Dermis blood vessel endothelial cell (primary cell): ENCODE measurements at regions not wholly inside any gene's neighbourhood (a gene's known extent, or its start where the extent isn't known, plus 50 kb on each side); places are given as distances from the start of the nearest gene placed in this dataset.
"Not testable (repeated sequence)": the region's sequence is repeated elsewhere in the genome, so short reads cannot be mapped to it uniquely, and the experiment has no call there.

ENCODE experiments used
- DNase-seq: peaks from one replicate; pipeline ENCODE4 v3.0.0; 2010

- no peak for DNase-seq
Observed at GRCh38 chr2:59866436-59866835, 687.0 kb downstream of the BCL11A start.

- DNase-seq, result no peak
Observed at GRCh38 chr2:59858540-59858939, 694.9 kb downstream of the BCL11A start.

- DNase-seq, result no peak
Observed at GRCh38 chr2:59857109-59857508, 696.3 kb downstream of the BCL11A start.

GRCh38 chr2:59856391-59856790 is 697.1 kb downstream of the BCL11A start:
- no peak for DNase-seq

DNA sequence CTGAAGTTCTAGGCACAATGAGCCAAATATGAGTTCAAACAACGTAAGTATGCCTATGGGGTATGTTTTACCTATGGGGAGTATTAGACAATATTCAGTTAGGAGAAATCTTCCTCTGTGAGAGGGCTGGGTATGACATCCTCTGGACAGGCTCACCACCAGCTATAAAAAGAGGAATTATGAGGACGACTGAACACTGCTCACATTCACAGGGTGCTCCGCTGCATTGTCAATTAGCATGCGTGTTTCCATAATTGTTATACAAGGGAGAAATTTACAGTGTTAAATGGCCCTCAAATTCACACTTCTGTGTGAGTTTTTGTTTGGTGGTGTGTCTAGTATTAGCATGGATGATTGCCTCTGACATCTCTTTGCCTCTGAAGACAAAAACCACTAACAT is 700.4 kb downstream of the BCL11A start:
- DNase-seq, result no peak

- no peak for DNase-seq
Observed at GRCh38 chr2:59851836-59852475, 701.5 kb downstream of the BCL11A start.

DNA sequence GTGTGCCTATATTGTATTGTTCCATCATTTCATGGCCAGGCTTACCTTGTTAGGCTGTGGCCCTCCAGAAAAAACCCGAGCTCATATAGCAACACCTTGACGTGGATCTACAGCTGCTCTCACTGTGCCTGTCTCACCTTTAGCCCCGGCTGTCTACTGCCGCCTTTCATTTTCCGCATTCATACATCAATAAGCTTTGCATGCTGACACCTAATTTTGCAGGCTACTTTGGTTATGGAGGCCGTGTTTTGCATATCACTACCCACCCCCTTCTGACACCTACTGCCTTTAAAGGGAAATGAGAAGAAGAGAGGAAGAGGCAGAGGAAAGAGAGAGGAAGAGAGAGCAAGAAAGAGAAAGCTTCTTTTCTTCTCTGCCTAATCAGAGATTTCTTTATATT is 702.9 kb downstream of the BCL11A start:
- DNase-seq, result no peak

GRCh38 chr2:59833941-59834340 is 719.5 kb downstream of the BCL11A start:
- DNase-seq, result no peak

- DNase-seq, result no peak
Observed at GRCh38 chr2:59830601-59831000, 722.9 kb downstream of the BCL11A start.

- no peak for DNase-seq
Observed at GRCh38 chr2:59827677-59828076, 725.8 kb downstream of the BCL11A start.

DNA sequence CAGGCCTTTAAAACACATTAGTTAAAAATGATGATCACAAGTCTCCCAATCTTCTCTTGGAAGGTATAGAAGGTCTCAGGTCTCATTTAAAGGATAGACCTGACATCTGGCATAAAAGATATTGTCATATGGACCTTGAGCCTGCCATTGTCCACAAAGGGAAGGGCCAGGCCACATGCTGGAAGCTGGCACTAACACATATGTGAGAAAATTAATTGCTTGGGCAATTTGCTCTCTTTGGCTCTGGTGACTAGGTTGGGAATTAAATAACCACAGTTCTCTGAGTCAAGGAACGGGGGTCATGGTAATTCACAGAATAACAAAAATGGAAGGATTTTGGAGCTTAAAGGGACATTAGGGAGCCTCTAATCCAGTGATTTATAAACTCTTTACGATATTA is 727.3 kb downstream of the BCL11A start:
- no peak for DNase-seq

DNA sequence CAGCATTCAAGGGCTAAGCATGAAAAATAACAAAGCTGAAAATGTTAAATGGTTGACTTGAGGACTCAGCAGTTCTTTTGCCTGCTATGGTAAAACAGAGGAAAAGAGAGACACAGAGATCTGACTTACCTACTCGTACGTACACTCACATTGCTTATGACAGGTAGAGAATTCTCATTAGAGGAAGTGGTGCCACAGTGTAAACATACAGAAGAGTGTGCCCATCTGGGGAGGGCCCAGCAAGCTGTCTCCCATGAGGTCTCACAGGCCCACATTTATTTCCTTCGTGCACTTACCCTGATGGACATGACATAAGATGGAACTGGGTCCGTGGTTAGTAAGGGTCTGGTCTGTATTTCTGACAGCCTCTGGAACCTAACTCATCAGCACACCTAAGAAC is 729.1 kb downstream of the BCL11A start:
- no peak for DNase-seq

DNA sequence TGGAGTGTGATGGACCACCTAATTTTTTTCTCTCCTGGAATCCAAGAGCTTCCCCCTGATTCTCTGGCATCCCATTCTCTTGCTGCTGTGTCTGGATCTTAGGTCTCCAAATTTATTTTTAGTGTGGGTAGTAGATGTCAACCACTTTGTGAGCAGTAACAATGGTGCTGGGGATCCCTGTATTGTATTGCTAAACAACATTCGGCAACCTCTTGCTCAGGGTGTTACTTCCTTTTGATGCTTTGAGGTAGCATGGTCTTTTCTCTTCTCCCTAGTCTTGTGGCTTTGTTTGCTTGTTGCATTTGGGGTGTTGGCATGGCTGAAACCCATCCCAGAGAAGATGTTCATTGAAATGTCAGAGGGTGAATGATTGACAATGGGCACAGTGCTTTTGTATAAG is 737.4 kb downstream of the BCL11A start:
- no peak for DNase-seq

GRCh38 chr2:59810283-59810682 is 743.2 kb downstream of the BCL11A start:
- not testable (repeated sequence) for DNase-seq

DNA sequence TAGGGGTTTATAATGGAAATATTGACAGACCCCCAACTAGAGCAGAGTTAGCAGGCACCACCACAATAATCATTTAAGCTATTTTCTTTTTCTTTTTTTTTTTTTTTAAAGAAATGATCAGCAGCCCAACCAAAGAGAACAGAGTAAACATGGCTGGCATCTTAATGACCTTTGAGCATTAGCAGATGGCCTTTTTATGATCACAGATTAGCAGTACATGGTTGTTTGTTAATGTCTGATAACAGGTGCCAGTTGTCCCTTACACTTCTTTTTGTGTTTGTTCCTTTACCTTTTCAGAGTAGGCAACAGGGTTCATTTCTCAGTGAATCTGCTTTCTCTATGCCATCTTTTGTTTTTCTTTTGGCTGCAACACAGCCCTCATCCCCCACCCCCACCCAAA is 747.0 kb downstream of the BCL11A start:
- DNase-seq, result no peak

- DNase-seq, result no peak
Observed at GRCh38 chr2:59804732-59805131, 748.7 kb downstream of the BCL11A start.

DNA sequence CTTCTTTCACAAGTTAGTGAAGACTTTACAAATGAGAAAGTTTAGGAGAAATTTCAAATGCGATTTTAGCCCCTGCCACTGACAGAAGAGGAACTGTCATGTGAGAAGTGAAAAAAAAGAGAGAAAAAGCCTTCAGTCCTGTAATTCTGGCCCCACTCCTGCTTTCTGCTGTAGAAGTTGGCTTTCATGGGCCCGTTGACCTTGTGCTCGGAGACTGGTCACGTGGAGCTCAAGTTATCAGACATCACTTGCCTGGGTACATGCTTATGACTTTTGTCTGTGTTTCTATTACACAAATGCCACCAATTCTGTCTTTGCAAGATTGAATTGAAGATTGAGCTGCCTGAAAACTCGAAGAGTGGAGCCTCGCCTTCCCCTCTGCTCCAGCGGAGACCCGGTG is 749.9 kb downstream of the BCL11A start:
- no peak for DNase-seq

GRCh38 chr2:59798687-59799232 is 754.7 kb downstream of the BCL11A start:
- DNase-seq, result no peak

DNA sequence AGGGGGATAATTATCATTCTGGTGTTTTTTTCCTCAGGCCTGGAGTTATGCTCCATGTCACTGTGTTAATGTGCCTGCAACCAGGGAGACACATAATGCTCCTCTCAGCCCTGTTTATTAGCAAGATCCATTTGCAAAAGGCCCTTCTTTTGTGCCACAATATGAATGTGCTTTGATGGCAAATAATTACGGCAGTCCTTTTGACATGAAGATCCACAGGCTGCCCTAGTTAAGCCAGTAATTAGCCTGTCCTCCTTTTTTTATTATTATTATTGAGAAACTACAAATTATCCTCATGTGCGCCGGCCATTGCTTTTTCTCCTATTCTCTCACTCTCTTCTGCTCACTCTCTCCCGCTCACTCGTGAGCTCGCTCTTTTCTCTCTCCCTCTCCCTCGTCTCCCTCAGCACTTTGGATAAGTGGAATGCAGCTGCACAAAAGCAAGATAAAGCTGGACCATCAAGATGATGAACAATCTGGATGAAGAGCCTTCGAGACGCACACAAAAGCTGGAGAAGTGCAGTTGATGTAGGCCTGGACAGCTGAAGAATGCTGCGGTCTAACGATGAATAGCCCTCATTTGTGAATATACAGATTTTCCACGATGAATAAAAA is 762.3 kb downstream of the BCL11A start:
- DNase-seq, result no peak

DNA sequence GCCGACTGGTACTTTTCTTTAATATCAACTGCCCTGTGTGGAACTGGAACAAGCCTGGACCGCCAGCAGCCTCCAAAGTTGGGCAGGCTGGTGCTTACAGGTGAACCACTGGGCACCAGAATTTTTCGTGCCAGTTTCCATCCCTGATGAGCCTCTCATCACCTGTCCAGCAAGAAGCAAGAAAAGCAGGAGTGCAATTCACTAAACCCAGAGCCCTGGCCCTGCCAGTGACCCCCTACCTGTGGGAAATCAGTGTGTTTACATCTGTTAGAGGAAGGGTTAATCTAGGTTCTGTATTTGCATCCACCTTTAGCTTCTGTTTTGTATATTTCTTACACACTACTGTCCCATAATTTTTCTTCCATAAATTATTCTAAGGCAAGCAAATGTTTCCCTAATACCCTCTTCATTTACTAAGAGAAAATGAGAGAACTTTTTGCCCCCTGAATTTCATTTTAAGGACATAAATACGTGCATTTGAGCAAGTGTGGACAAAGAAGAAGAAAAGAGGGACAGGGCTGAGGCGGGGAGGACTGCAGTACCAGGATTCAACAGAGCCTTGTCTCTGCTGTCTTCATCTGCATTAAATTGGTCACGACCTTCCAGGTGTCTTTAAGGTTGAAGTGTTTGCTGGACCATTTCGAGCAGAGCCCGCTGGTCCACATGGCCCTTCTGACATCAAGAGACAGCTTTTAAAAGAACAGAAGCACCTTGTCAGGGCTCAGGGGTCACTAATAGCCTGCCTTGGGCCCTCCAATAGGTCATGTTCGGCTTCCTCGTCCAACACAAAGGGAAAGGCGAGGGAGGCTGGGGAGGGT is 763.1 kb downstream of the BCL11A start:
- no peak for DNase-seq

DNA sequence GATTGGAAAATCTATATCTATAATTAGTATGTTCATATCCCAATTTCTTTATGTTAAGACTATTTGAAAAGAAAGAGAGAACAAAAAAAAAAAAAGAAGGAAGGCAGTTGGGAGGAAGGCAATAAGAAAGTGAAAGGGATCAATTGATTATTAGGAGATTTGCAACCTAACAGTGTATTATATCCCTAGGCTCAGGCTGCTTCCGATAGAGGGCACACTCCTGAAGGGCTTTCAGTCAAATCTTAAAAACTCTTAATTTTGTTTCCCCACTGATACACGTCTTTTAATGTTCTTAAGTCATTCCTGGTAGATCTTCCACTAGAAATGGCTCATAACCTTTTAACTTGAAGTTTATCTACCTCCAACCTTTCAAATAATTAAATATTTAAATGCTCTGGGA is 763.9 kb downstream of the BCL11A start:
- no peak for DNase-seq

DNA sequence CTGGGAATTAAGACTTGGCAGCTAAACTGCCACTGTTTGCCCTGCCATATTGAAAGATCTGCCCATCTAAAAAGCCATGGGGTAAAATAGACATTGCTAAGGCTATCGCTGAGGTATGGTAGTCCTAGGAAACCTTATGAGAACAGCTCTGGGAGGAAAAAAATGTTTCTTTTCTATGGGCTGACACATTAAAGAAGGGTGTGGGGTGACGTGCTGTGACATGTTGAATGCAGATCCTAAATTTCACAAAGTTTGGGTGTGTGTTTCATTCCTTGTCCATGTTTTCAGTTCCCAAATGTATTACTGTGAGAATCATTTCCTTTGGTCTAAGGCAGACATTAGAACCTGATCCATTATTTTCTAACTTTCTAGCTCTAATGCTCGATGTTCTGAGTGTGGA is 766.4 kb downstream of the BCL11A start:
- no peak for DNase-seq

DNA sequence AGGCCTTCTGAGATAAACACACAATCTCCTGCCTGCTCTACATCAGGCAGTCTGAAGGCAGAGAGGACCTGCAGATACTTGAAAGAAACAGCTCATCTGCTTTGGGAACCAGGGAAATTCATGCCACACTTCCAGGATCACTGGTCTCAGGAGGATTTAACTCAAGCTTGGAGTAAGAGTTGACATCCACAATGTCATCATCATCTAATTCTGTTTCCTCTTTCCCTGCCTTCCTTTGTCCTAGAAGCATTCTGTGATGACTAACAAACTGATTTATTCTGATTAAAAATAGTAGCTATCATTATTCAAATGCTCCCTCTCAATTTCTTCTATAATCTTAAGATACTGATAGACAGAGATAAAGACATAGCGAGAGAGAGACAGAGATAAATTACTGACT is 766.8 kb downstream of the BCL11A start:
- no peak for DNase-seq

DNA sequence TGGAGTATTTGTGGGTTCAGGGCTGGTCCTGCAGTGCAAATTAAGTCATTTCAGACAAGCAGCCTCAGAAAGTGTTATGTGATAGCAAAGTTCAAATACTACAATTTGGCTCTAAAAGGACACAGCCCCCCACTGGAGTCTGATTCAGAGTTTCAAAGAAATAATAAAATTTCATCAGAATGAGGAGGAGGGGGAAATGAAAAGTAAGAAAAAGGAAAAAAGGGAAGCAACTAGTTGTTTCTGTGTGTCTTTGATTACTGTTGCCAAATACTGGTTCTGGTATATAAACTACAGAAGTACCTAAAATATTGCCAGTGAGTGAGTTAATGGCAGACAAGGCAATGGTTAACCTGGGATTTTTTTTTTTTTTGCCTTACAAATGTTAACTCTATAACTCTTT is 773.9 kb downstream of the BCL11A start:
- DNase-seq, result no peak
